DND-41 (cell line): ENCODE measurements at regions not wholly inside any gene's neighbourhood (a gene's known extent, or its start where the extent isn't known, plus 50 kb on each side); places are given as distances from the start of the nearest gene placed in this dataset.

Experiments used
- CTCF ChIP-seq: IDR thresholded peaks from 2 replicates; pipeline ENCODE4 v1.5.1; 2012; ENCODE audit warnings: borderline replicate concordance, low read length, moderate library complexity, mild to moderate bottlenecking; ENCODE audit not compliant: poor library complexity, severe bottlenecking; ENCODE audit errors: extremely low read depth
- EZH2 ChIP-seq: IDR thresholded peaks from 3 replicates; pipeline ENCODE4 v1.6.1; 2012; ENCODE audit warnings: borderline replicate concordance, low read depth, mild to moderate bottlenecking, moderate library complexity, low read length, inconsistent platforms; ENCODE audit not compliant: severe bottlenecking

GRCh38 chr18:68104036-68104435, 587.5 kb upstream of the DSEL start:
- no peak for TF ChIP-seq CTCF
- no peak for TF ChIP-seq EZH2
